Mucosa of descending colon (tissue), 3 donors: ENCODE measurements at regions not wholly inside any gene's neighbourhood (a gene's known extent, or its start where the extent isn't known, plus 50 kb on each side); places are given as distances from the start of the nearest gene placed in this dataset.

ENCODE experiments used
- ATAC-seq: fragments of 200-7000 bp; cut with Tn5 transposase; one replicate; pipeline ENCODE4 v1.9.1; 2020; ENCODE audit warnings: mild to moderate bottlenecking, moderate library complexity
- DNase-seq, 3 donors: peaks; one replicate each; pipeline ENCODE4 v3.0.0-alpha.2; 2020
- H3K36me3 ChIP-seq: fragments of 200-600 bp; one replicate; pipeline ENCODE4 v1.8.0; 2021; ENCODE audit warnings: low read depth, mild to moderate bottlenecking
- H3K4me1 ChIP-seq: fragments of 200-600 bp; one replicate; pipeline ENCODE4 v1.8.0; 2021; ENCODE audit warnings: low read depth, mild to moderate bottlenecking
- H3K4me3 ChIP-seq: fragments of 200-600 bp; one replicate; pipeline ENCODE4 v1.8.0; 2021; ENCODE audit warnings: mild to moderate bottlenecking
- H3K9me3 ChIP-seq: fragments of 200-600 bp; one replicate; pipeline ENCODE4 v1.8.0; 2021; ENCODE audit warnings: mild to moderate bottlenecking
- CTCF ChIP-seq: fragments of 200-600 bp; IDR thresholded peaks from one replicate; pipeline ENCODE4 v1.8.0; 2022; ENCODE audit warnings: antibody characterized with exemption, mild to moderate bottlenecking
- intact Hi-C, 2 donors: fragments of 100-400 bp; cut with DNase I in 1 of 2; cut with micrococcal nuclease in 1 of 2; formaldehyde crosslinking; loops; one replicate each; pipeline versions ENCODE4 v1.11.0 to v1.11.1; 2022; cut with DNase I, micrococcal nuclease
- donor health status: DM: no; HTN: no; CAD: no; lungs with moderate emphysema.
- donor health status: DM: no; HTN: no; CAD: no.
- donor health status: DM: no; HTN: yes; CAD: no.

- intact Hi-C loops: no loop called here
- ATAC-seq (no peak), DNase-seq (no peak)
- Histone ChIP-seq H3K4me1 (no peaks in the 10 kb centered on the region), H3K36me3 (no peaks in the 10 kb centered on the region), H3K4me3 (no peak overlapping the region), H3K9me3 (peaks cover 54% of the 10 kb centered on the region)
- no peak for TF ChIP-seq CTCF
Observed at GRCh38 chr20:29687438-29687837, 1570.0 kb upstream of the DEFB115 start.

- ATAC-seq: no peak
- Histone ChIP-seq H3K36me3 (no peaks in the 10 kb centered on the region), H3K4me1 (no peaks in the 10 kb centered on the region), H3K4me3 (no peak overlapping the region), H3K9me3 (peaks cover 53% of the 10 kb centered on the region)
- intact Hi-C loops: no loop called here
- peak in 1 of 3 donors; percentile 41 for DNase-seq
- no peak for TF ChIP-seq CTCF
Observed at GRCh38 chr20:29689411-29690225, 1567.8 kb upstream of the DEFB115 start.

- H3K4me1 ChIP-seq: no peaks in the 10 kb centered on the region
- no peak for TF ChIP-seq CTCF
- DNase-seq (peak in 1 of 3 donors; percentile 40), ATAC-seq (no peak)
- intact Hi-C loops: no loop called here
- H3K36me3 ChIP-seq: no peaks in the 10 kb centered on the region
- H3K9me3 ChIP-seq: peaks cover 54% of the 10 kb centered on the region
- H3K4me3 ChIP-seq: no peak overlapping the region
Observed at GRCh38 chr20:29690274-29690673, 1567.2 kb upstream of the DEFB115 start.

GRCh38 chr20:29740601-29740950 is 1516.9 kb upstream of the DEFB115 start:
- intact Hi-C loops: no loop called here
- no peak for TF ChIP-seq CTCF
- Histone ChIP-seq H3K4me3 (no peak overlapping the region), H3K4me1 (no peaks in the 10 kb centered on the region), H3K9me3 (peaks cover 75% of the 10 kb centered on the region), H3K36me3 (no peaks in the 10 kb centered on the region)
- ATAC-seq (no peak), DNase-seq (peak in 1 of 3 donors; percentile 39)

GRCh38 chr20:29740951-29741593 is 1516.4 kb upstream of the DEFB115 start:
- TF ChIP-seq CTCF: no peak
- no peaks in the 10 kb centered on the region for H3K36me3 ChIP-seq
- H3K4me3 ChIP-seq: no peak overlapping the region
- ATAC-seq: no peak
- peak in 1 of 3 donors; percentile 36 for DNase-seq
- intact Hi-C loops: no loop called here
- H3K4me1 ChIP-seq: no peaks in the 10 kb centered on the region
- peaks cover 71% of the 10 kb centered on the region for H3K9me3 ChIP-seq
